ENCODE measurements at regions not wholly inside any gene's neighbourhood (a gene's known extent, or its start where the extent isn't known, plus 50 kb on each side); places are given as distances from the start of the nearest gene placed in this dataset.

- peaks cover 0 to 2% (median 2%) of the 10 kb centered on the region in 3 donors for H3K27me3 Mint-ChIP-seq (ENCODE audit: low read depth in 3 of 3)
- Histone ChIP-seq H3K36me3 (replicated peaks in 1 of 2; ENCODE audit: control insufficient read depth in 1 of 2, insufficient read depth in 2 of 2, low read length in 2 of 2) (no peaks in the 10 kb centered on the region), H2AFZ (ENCODE audit: insufficient read depth, low read depth, low read length, poor library complexity, severe bottlenecking) (no peak overlapping the region), H4K20me1 (ENCODE audit: insufficient read depth, low read length) (no peaks in the 10 kb centered on the region), H3K4me2 (replicated peaks; ENCODE audit: extremely low read depth, low read length, poor library complexity, severe bottlenecking) (no peak overlapping the region), H3K9ac (ENCODE audit: insufficient read depth, low read length, poor library complexity, severe bottlenecking) (no peak overlapping the region), H3K4me1 (ENCODE audit: control insufficient read depth in 1 of 2, insufficient read depth in 2 of 2, low read length in 2 of 2) (no peaks in the 10 kb centered on the region), H3K9me3 (replicated peaks in 1 of 2; ENCODE audit: control insufficient read depth in 1 of 2, insufficient read depth in 1 of 2, low read length in 2 of 2) (no peaks in the 10 kb centered on the region), H3K79me2 (ENCODE audit: insufficient read depth, low read length) (no peaks in the 10 kb centered on the region), H3K27ac (ENCODE audit: low read depth in 1 of 2, low read length in 2 of 2) (no peak overlapping the region), H3K4me3 (replicated peaks in 1 of 3; ENCODE audit: low read depth in 2 of 3, low read length in 3 of 3) (no peak overlapping the region), H3K27me3 (ENCODE audit: control insufficient read depth in 2 of 2, insufficient read depth in 2 of 2, low read length in 2 of 2) (no peaks in the 10 kb centered on the region)
- no peak overlapping the region for H3K27ac Mint-ChIP-seq
- H3K36me3 Mint-ChIP-seq = no peaks in the 10 kb centered on the region
- 76% methylated on average over 2 of the region's 2 CpGs for WGBS (ENCODE audit: insufficient coverage)
- peaks cover 0 to 2% (median 0%) of the 10 kb centered on the region in 7 donors for H3K9me3 Mint-ChIP-seq
- no peak overlapping the region for H3K4me3 Mint-ChIP-seq
- no peaks in the 10 kb centered on the region for H3K4me1 Mint-ChIP-seq
- intact Hi-C loops (cut with micrococcal nuclease) = no loop called here
- TF ChIP-seq CTCF (IDR thresholded peaks at IDR 0.05) = no peak
- DNase-seq = no peak
Observed at GRCh38 chr3:40999682-41000081, 199.6 kb upstream of the CTNNB1 start.

- 92% methylated on average over 2 of the region's 6 CpGs for WGBS (ENCODE audit: insufficient coverage)
- H3K36me3 ChIP-seq (replicated peaks in 1 of 2; ENCODE audit: control insufficient read depth in 1 of 2, insufficient read depth in 2 of 2, low read length in 2 of 2) = no peaks in the 10 kb centered on the region
- no peak overlapping the region for H3K4me2 ChIP-seq (replicated peaks; ENCODE audit: extremely low read depth, low read length, poor library complexity, severe bottlenecking)
- no peak for TF ChIP-seq CTCF (IDR thresholded peaks at IDR 0.05)
- Mint-ChIP-seq H3K27me3 (ENCODE audit: low read depth in 3 of 3) (peaks cover 0 to 2% (median 2%) of the 10 kb centered on the region in 3 donors), H3K36me3 (no peaks in the 10 kb centered on the region), H3K4me3 (peak overlapping the region in 1 of 2 donors; percentile 40), H3K9me3 (peaks cover 0 to 2% (median 0%) of the 10 kb centered on the region in 7 donors), H3K27ac (no peak overlapping the region), H3K4me1 (no peaks in the 10 kb centered on the region)
- no peaks in the 10 kb centered on the region for H3K9me3 ChIP-seq (replicated peaks in 1 of 2; ENCODE audit: control insufficient read depth in 1 of 2, insufficient read depth in 1 of 2, low read length in 2 of 2)
- intact Hi-C loops (cut with micrococcal nuclease) = no loop called here
- H3K4me1 ChIP-seq (ENCODE audit: control insufficient read depth in 1 of 2, insufficient read depth in 2 of 2, low read length in 2 of 2) = no peaks in the 10 kb centered on the region
- no peaks in the 10 kb centered on the region for H4K20me1 ChIP-seq (ENCODE audit: insufficient read depth, low read length)
- DNase-seq = no peak
- no peak overlapping the region for H3K9ac ChIP-seq (ENCODE audit: insufficient read depth, low read length, poor library complexity, severe bottlenecking)
- H3K27me3 ChIP-seq (ENCODE audit: control insufficient read depth in 2 of 2, insufficient read depth in 2 of 2, low read length in 2 of 2) = no peaks in the 10 kb centered on the region
- H3K27ac ChIP-seq (ENCODE audit: low read depth in 1 of 2, low read length in 2 of 2) = no peak overlapping the region
- H2AFZ ChIP-seq (ENCODE audit: insufficient read depth, low read depth, low read length, poor library complexity, severe bottlenecking) = no peak overlapping the region
- no peaks in the 10 kb centered on the region for H3K79me2 ChIP-seq (ENCODE audit: insufficient read depth, low read length)
- no peak overlapping the region for H3K4me3 ChIP-seq (replicated peaks in 1 of 3; ENCODE audit: low read depth in 2 of 3, low read length in 3 of 3)
Observed at GRCh38 chr3:41000471-41000870, 198.8 kb upstream of the CTNNB1 start.

Data from CD14-positive monocyte (primary cell).